Occipital lobe (tissue), 1 donor: ENCODE measurements at regions not wholly inside any gene's neighbourhood (a gene's known extent, or its start where the extent isn't known, plus 50 kb on each side); places are given as distances from the start of the nearest gene placed in this dataset.

Source experiments
- DNase-seq: peaks from one replicate; lab custom pipeline; 2025; lab: John Stamatoyannopoulos, UW

GRCh38 chr14:65249471-65250161 is 147.3 kb upstream of the MAX start:
- no peak for DNase-seq

GRCh38 chr14:65250162-65250495 is 147.8 kb upstream of the MAX start:
- DNase-seq: no peak

DNA sequence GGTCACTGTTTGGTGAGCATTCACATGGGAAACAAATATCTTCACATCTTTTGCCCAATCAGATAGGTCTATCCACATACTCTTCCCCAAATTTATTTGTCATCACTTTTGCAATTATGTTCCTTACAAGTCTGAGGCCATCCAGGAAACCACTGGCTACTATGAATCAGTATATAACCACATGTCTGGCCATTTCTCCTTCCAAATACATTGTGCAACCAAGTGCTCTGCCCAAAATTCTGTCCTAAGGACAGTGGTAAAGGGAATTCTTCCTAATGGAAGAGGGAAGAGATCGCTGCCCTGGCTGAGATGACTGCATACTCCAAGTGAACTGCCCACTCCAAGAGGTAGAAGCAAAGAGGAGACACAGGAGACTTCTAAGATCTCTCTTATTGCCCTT is 148.9 kb upstream of the MAX start:
- no peak for DNase-seq

DNA sequence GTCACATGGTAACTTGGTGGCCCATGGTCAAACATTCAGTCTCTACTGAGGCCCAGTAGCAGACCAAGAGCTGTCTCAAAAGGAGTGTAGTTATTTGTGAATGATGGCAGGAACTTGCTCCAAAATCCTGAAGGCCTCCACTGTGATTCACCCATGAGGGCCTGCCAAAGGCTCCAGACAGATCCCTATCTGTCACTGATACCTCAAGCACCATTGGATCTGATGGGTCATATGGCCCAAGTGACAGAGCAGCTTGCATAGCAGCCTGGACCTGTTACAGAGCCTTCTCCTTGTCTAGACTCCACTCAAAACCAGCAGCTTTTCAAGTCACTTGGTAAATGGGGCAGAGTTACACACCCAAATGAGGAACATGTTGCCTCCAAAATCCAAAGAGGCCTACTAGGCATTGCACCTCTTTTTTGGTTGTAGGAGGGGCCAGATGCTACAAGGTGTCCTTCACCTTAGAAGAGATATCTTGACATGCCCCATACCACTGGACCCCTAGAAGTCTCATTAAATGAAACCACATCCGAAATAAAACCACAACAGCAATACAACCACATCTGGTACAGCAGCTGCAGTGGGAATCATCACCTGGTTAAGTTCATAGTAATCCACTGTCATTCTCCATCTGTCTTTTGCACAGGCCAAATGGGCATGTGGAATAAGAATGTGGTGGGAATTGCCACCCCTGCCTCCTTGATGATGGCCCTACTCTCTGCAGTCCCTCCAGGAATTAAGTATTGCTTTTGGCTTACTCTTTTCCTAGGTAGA is 150.4 kb upstream of the MAX start:
- DNase-seq: no peak

DNA sequence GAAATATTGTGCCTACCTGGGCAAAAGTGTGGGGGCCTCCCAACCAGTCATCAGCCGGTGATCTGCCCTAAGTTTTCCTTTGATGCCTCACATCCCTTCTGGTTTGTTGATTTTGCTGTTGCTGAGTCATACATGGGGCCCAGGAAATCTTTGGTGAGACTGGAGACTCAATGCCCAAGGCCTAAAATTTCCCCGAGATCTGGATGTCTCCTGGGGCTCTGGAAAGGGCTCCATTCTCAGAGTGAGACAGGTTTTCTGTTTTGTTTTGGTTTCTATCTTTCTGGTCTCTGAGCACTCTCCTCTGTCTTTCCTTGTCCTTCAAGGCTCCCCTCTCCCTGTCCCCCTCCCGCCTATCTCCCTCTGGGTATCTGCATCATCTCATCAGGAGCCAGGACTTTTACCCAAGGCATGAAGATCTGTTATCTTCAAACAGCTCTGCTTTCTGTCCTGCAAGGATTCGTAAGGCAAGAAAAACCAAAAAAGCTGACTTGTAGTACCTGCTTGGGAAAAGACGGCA is 152.8 kb upstream of the MAX start:
- no peak for DNase-seq

- DNase-seq: no peak
Measured at GRCh38 chr14:65255583-65256461, 153.5 kb upstream of the MAX start.

- no peak for DNase-seq
Measured at GRCh38 chr14:65256714-65257113, 154.4 kb upstream of the MAX start.

- no peak for DNase-seq
Measured at GRCh38 chr14:65257425-65257824, 155.1 kb upstream of the FUT8 start.

GRCh38 chr14:65258391-65258790 is 154.1 kb upstream of the FUT8 start:
- no peak for DNase-seq

- no peak for DNase-seq
Measured at GRCh38 chr14:65259000-65259399, 153.5 kb upstream of the FUT8 start.

GRCh38 chr14:65260786-65261185 is 151.7 kb upstream of the FUT8 start:
- no peak for DNase-seq

DNA sequence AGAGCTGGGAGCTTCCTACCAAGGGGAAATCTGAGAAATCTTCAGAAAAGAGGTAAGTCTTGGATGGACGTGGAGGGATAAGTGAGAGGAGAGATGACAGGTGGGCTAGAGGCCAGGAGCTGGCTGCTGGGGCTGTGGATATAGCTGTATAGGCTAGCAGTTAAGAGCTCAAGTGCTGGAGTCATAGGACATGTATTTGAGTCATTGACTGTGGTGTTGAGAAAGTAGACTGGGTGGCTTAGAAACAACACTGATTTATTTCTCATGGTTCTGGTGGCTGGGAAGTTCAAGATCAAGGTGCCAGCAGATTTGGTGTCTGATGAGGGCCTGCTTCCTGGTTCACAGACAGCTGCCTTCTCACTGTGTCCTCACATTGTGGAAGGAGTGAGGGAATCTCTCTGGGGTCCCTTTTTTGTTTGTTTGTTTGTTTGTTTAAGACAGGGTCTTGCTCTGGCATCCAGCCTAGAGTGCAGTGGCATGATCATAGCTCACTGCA is 151.1 kb upstream of the FUT8 start:
- no peak for DNase-seq

- no peak for DNase-seq
Measured at GRCh38 chr14:65261946-65262345, 150.6 kb upstream of the FUT8 start.

GRCh38 chr14:65263177-65263788 is 149.2 kb upstream of the FUT8 start:
- no peak for DNase-seq

- no peak for DNase-seq
Measured at GRCh38 chr14:65267856-65268255, 144.7 kb upstream of the FUT8 start.

GRCh38 chr14:65268594-65268993 is 143.9 kb upstream of the FUT8 start:
- DNase-seq: no peak

DNA sequence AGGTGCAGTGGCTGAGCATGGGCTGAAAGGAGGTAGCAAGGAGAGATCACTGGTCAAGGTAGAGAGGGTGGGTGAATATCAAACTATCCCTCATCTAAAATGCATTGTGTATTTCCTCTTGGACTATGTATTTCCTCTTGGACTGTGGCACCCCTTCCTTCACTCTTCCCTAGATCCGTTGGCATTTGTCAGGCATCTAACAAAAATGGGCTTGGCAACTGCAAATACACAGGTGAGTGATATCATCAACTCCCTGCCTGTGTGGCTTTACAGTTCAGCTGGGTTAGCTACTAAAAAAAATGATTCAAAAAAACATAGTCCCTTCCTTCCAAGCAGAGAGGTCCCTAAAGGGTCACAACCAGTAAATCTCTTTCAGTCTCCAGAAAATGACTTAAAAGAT is 142.8 kb upstream of the FUT8 start:
- no peak for DNase-seq

- DNase-seq: no peak
Measured at GRCh38 chr14:65277027-65277426, 135.5 kb upstream of the FUT8 start.

GRCh38 chr14:65277580-65278270 is 134.8 kb upstream of the FUT8 start:
- no peak for DNase-seq

DNA sequence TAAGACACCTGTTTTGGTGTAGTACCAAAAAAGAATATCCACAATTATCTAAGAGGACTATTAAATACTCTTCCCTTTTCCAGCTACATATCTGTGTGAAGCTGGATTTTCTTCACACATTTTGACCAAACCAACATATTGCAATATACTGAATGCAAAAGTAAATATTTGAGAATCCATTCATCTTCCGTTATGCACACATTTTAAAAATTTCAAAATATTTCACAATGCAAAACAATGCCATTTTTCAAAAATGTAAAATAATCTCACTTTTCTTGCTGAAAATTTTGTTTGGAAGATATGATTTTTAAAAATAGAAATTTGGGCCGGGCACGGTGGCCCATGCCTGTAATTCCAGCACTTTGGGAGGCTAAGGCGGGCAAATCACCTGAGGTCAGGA is 133.9 kb upstream of the FUT8 start:
- DNase-seq: no peak

GRCh38 chr14:65279510-65279909 is 133.0 kb upstream of the FUT8 start:
- no peak for DNase-seq
